ENCODE measurements at regions not wholly inside any gene's neighbourhood (a gene's known extent, or its start where the extent isn't known, plus 50 kb on each side); places are given as distances from the start of the nearest gene placed in this dataset.
A peak's percentile ranks its signal among the peaks of the same experiment; 100 is the strongest.

DNA sequence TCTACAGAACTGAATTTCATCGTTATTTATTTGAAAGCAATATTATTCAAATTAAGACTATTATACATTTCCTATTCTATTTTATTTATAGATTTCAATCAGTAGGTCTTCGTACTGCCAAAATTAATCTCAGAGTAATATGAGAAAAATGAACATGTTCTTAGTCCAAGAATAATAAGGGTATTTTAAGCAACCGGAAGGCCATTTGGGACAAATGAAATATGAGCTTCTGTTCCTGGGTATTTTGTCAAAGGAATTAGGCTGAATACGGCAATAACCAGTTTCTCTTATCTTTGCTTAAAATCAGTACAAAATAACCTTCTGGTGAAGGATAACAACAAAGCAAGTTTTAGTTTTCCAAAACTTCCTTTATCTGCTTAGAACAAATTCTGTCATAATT lies 410.3 kb upstream of the PRR16 start:
- Mint-ChIP-seq H3K27ac (ENCODE audit: unreplicated experiment) (no peak overlapping the region), H3K9me3 (ENCODE audit: unreplicated experiment) (peaks cover 2% of the 10 kb centered on the region), H3K4me1 (ENCODE audit: low read depth, unreplicated experiment) (no peaks in the 10 kb centered on the region), H3K4me3 (ENCODE audit: unreplicated experiment) (no peak overlapping the region), H3K36me3 (ENCODE audit: low read depth, unreplicated experiment) (peaks cover 2% of the 10 kb centered on the region), H3K27me3 (ENCODE audit: low read depth, unreplicated experiment) (no peaks in the 10 kb centered on the region)
- H3K79me2 ChIP-seq (ENCODE audit: insufficient read depth, low read length) = no peaks in the 10 kb centered on the region
- H3K9me3 ChIP-seq (ENCODE audit: insufficient read depth, low read depth, low read length) = no peaks in the 10 kb centered on the region
- H4K20me1 ChIP-seq (ENCODE audit: insufficient read depth, low read length) = no peaks in the 10 kb centered on the region
- DNase-seq (ENCODE audit: low read depth) (no peak), FAIRE-seq (no peak)
- no peak overlapping the region for H3K9ac ChIP-seq (ENCODE audit: low read length)
- H3K4me3 ChIP-seq (ENCODE audit: insufficient read depth, low read depth, low read length) = no peak overlapping the region
- no peaks in the 10 kb centered on the region for H3K27me3 ChIP-seq (ENCODE audit: insufficient read depth, low read length)
- no peaks in the 10 kb centered on the region for H3K4me1 ChIP-seq (ENCODE audit: insufficient read depth, low read length)
- H2AFZ ChIP-seq (ENCODE audit: low read depth, low read length) = no peak overlapping the region
- H3K27ac ChIP-seq (ENCODE audit: low read depth, low read length) = no peak overlapping the region
- no peak overlapping the region for H3K4me2 ChIP-seq (ENCODE audit: low read length)
- H3K36me3 ChIP-seq (ENCODE audit: insufficient read depth, low read length) = no peaks in the 10 kb centered on the region
- TF ChIP-seq EZH2 (IDR thresholded peaks at IDR 0.05; ENCODE audit: insufficient read depth, low read length) = no peak
- no peak for TF ChIP-seq CTCF (IDR thresholded peaks at IDR 0.05; ENCODE audit: insufficient read depth, low read depth, low read length)

DNA sequence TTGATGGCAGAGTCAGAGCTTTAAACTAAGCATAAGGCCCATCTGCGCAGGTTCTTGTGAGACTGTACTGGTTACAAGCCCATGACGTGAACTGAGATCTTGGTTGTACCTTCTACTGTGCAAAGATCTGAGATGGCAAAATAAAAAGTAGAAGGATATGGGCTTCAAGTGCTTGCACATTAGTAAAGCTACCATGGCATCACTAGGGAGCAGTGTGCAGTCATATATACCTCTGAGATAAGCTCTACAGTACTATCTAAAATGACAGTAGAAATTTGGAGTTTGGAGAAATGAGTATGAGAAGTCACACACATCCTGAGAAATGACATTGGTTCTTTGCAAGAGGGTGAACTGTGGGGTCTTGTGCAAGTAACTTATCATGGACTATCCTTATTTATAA lies 408.2 kb upstream of the PRR16 start:
- no peaks in the 10 kb centered on the region for H3K4me1 ChIP-seq (ENCODE audit: insufficient read depth, low read length)
- peak; percentile 30 for TF ChIP-seq CTCF (IDR thresholded peaks at IDR 0.05; ENCODE audit: insufficient read depth, low read depth, low read length)
- TF ChIP-seq EZH2 (IDR thresholded peaks at IDR 0.05; ENCODE audit: insufficient read depth, low read length) = no peak
- no peaks in the 10 kb centered on the region for H3K36me3 ChIP-seq (ENCODE audit: insufficient read depth, low read length)
- peaks cover 4% of the 10 kb centered on the region for H3K9me3 Mint-ChIP-seq (ENCODE audit: unreplicated experiment)
- no peaks in the 10 kb centered on the region for H3K27me3 ChIP-seq (ENCODE audit: insufficient read depth, low read length)
- no peaks in the 10 kb centered on the region for H3K27me3 Mint-ChIP-seq (ENCODE audit: low read depth, unreplicated experiment)
- H3K27ac Mint-ChIP-seq (ENCODE audit: unreplicated experiment) = no peak overlapping the region
- DNase-seq (ENCODE audit: low read depth) = peak; percentile 36
- H3K4me1 Mint-ChIP-seq (ENCODE audit: low read depth, unreplicated experiment) = no peaks in the 10 kb centered on the region
- no peak overlapping the region for H3K27ac ChIP-seq (ENCODE audit: low read depth, low read length)
- peaks cover 2% of the 10 kb centered on the region for H3K36me3 Mint-ChIP-seq (ENCODE audit: low read depth, unreplicated experiment)
- H3K4me3 ChIP-seq (ENCODE audit: insufficient read depth, low read depth, low read length) = no peak overlapping the region
- no peak overlapping the region for H2AFZ ChIP-seq (ENCODE audit: low read depth, low read length)
- H3K4me2 ChIP-seq (ENCODE audit: low read length) = no peak overlapping the region
- no peaks in the 10 kb centered on the region for H4K20me1 ChIP-seq (ENCODE audit: insufficient read depth, low read length)
- no peak overlapping the region for H3K4me3 Mint-ChIP-seq (ENCODE audit: unreplicated experiment)
- H3K9ac ChIP-seq (ENCODE audit: low read length) = no peak overlapping the region
- H3K79me2 ChIP-seq (ENCODE audit: insufficient read depth, low read length) = no peaks in the 10 kb centered on the region
- FAIRE-seq = no peak
- H3K9me3 ChIP-seq (ENCODE audit: insufficient read depth, low read depth, low read length) = no peaks in the 10 kb centered on the region

- Mint-ChIP-seq H3K27ac (ENCODE audit: unreplicated experiment) (peak overlapping the region; percentile 73), H3K27me3 (ENCODE audit: low read depth, unreplicated experiment) (no peaks in the 10 kb centered on the region), H3K4me3 (ENCODE audit: unreplicated experiment) (no peak overlapping the region), H3K36me3 (ENCODE audit: low read depth, unreplicated experiment) (peaks cover 2% of the 10 kb centered on the region), H3K9me3 (ENCODE audit: unreplicated experiment) (peaks cover 4% of the 10 kb centered on the region), H3K4me1 (ENCODE audit: low read depth, unreplicated experiment) (peaks cover 10% of the 10 kb centered on the region)
- H4K20me1 ChIP-seq (ENCODE audit: insufficient read depth, low read length) = no peaks in the 10 kb centered on the region
- TF ChIP-seq EZH2 (IDR thresholded peaks at IDR 0.05; ENCODE audit: insufficient read depth, low read length) (no peak), CTCF (IDR thresholded peaks at IDR 0.05; ENCODE audit: insufficient read depth, low read depth, low read length) (no peak)
- H3K27ac ChIP-seq (ENCODE audit: low read depth, low read length) = no peak overlapping the region
- H3K4me2 ChIP-seq (ENCODE audit: low read length) = peak overlapping the region; percentile 34
- no peaks in the 10 kb centered on the region for H3K9me3 ChIP-seq (ENCODE audit: insufficient read depth, low read depth, low read length)
- H3K27me3 ChIP-seq (ENCODE audit: insufficient read depth, low read length) = no peaks in the 10 kb centered on the region
- DNase-seq (ENCODE audit: low read depth) (peak; percentile 82), FAIRE-seq (peak; percentile 60)
- peak overlapping the region; percentile 19 for H3K9ac ChIP-seq (ENCODE audit: low read length)
- no peaks in the 10 kb centered on the region for H3K79me2 ChIP-seq (ENCODE audit: insufficient read depth, low read length)
- no peak overlapping the region for H2AFZ ChIP-seq (ENCODE audit: low read depth, low read length)
- H3K4me3 ChIP-seq (ENCODE audit: insufficient read depth, low read depth, low read length) = no peak overlapping the region
- H3K4me1 ChIP-seq (ENCODE audit: insufficient read depth, low read length) = no peaks in the 10 kb centered on the region
- H3K36me3 ChIP-seq (ENCODE audit: insufficient read depth, low read length) = no peaks in the 10 kb centered on the region
Measured at GRCh38 chr5:120062515-120062917, 401.6 kb upstream of the PRR16 start.
